Bone marrow (tissue), 2 donors: ENCODE measurements at regions not wholly inside any gene's neighbourhood (a gene's known extent, or its start where the extent isn't known, plus 50 kb on each side); places are given as distances from the start of the nearest gene placed in this dataset.
"Not testable (repeated sequence)": the region's sequence is repeated elsewhere in the genome, so short reads cannot be mapped to it uniquely, and the experiment has no call there.

Source experiments
- DNase-seq, 2 donors: peaks; one replicate each; lab custom pipeline; 2025; lab: John Stamatoyannopoulos, UW

- DNase-seq = not testable (repeated sequence)
Observed at GRCh38 chr7:76117306-76117991, 69.5 kb downstream of the MDH2 start.

GRCh38 chr7:76118253-76119036 lies 70.5 kb downstream of the MDH2 start:
- DNase-seq = not testable (repeated sequence)

GRCh38 chr7:76121044-76121443 lies 73.1 kb downstream of the MDH2 start:
- DNase-seq = no peak

- DNase-seq = peak in 1 of 2 donors; percentile 10
Observed at GRCh38 chr7:76122516-76123239, 74.8 kb downstream of the MDH2 start.

GRCh38 chr7:76123316-76123715 lies 75.4 kb downstream of the MDH2 start:
- no peak for DNase-seq

- DNase-seq = no peak
Observed at GRCh38 chr7:76125560-76125959, 76.1 kb upstream of the SRRM3 start.

GRCh38 chr7:76126632-76127031 lies 75.1 kb upstream of the SRRM3 start:
- no peak for DNase-seq

- no peak for DNase-seq
Observed at GRCh38 chr7:76129366-76129765, 72.3 kb upstream of the SRRM3 start.

- DNase-seq = no peak
Observed at GRCh38 chr7:76129836-76130235, 71.9 kb upstream of the SRRM3 start.

GRCh38 chr7:76130661-76131060 lies 71.0 kb upstream of the SRRM3 start:
- not testable (repeated sequence) for DNase-seq

GRCh38 chr7:76131887-76132286 lies 69.8 kb upstream of the SRRM3 start:
- DNase-seq = not testable (repeated sequence)

- DNase-seq = peak in 1 of 2 donors; percentile 15
Observed at GRCh38 chr7:76133164-76133775, 68.4 kb upstream of the SRRM3 start.

- DNase-seq = no peak
Observed at GRCh38 chr7:76133839-76134238, 67.9 kb upstream of the SRRM3 start.

GRCh38 chr7:76135263-76135662 lies 66.4 kb upstream of the SRRM3 start:
- DNase-seq = not testable (repeated sequence)

GRCh38 chr7:76138577-76139313 lies 63.0 kb upstream of the SRRM3 start:
- DNase-seq = not testable (repeated sequence)

- no peak for DNase-seq
Observed at GRCh38 chr7:76139670-76140069, 62.0 kb upstream of the SRRM3 start.

GRCh38 chr7:76140259-76140658 lies 61.4 kb upstream of the SRRM3 start:
- not testable (repeated sequence) for DNase-seq

- DNase-seq = no peak
Observed at GRCh38 chr7:76142861-76143260, 58.8 kb upstream of the SRRM3 start.

GRCh38 chr7:76144664-76145270 lies 56.9 kb upstream of the SRRM3 start:
- DNase-seq = not testable (repeated sequence)

- no peak for DNase-seq
Observed at GRCh38 chr7:76146374-76146773, 55.3 kb upstream of the SRRM3 start.

- DNase-seq = not testable (repeated sequence)
Observed at GRCh38 chr7:76148947-76149346, 52.7 kb upstream of the SRRM3 start.
